H9 (cell line): ENCODE measurements at regions not wholly inside any gene's neighbourhood (a gene's known extent, or its start where the extent isn't known, plus 50 kb on each side); places are given as distances from the start of the nearest gene placed in this dataset.

Experiments used
- DNase-seq: peaks from one replicate; pipeline ENCODE4 v3.0.0-alpha.2; 2017
- H2AFZ ChIP-seq: one replicate; pipeline ENCODE4 v1.6.1; 2013; ENCODE audit warnings: mild to moderate bottlenecking, low read length, control low read depth, moderate library complexity
- H2AK5ac ChIP-seq: 2 replicates; pipeline ENCODE4 v1.6.1; 2013; ENCODE audit warnings: low read length, control low read depth, mixed read lengths; ENCODE audit not compliant: insufficient read length
- H2BK120ac ChIP-seq: one replicate; pipeline ENCODE4 v1.6.1; 2013; ENCODE audit warnings: low read depth, mild to moderate bottlenecking, low read length, control low read depth, inconsistent platforms; ENCODE audit not compliant: poor library complexity, severe bottlenecking
- H2BK12ac ChIP-seq: 2 replicates; pipeline ENCODE4 v1.6.1; 2013; ENCODE audit warnings: low read length, control low read depth, mixed read lengths, low read depth; ENCODE audit not compliant: insufficient read length
- H2BK15ac ChIP-seq: 2 replicates; pipeline ENCODE4 v1.6.1; 2013; ENCODE audit warnings: low read depth, low read length, control low read depth
- H2BK20ac ChIP-seq: one replicate; pipeline ENCODE4 v1.6.1; 2013; ENCODE audit warnings: low read depth, mild to moderate bottlenecking, low read length, control low read depth, inconsistent platforms; ENCODE audit not compliant: poor library complexity, severe bottlenecking
- H2BK5ac ChIP-seq: 2 replicates; pipeline ENCODE4 v1.6.1; 2013; ENCODE audit warnings: low read length, control low read depth, mixed read lengths; ENCODE audit not compliant: insufficient read length
- H3K14ac ChIP-seq: 2 replicates; pipeline ENCODE4 v1.6.1; 2013; ENCODE audit warnings: low read length, control low read depth; ENCODE audit not compliant: insufficient read depth
- H3K18ac ChIP-seq: 2 replicates; pipeline ENCODE4 v1.6.1; 2013; ENCODE audit warnings: low read depth, mild to moderate bottlenecking, mixed read lengths, low read length, control low read depth; ENCODE audit not compliant: insufficient read length
- H3K23ac ChIP-seq: 2 replicates; pipeline ENCODE4 v1.6.1; 2013; ENCODE audit warnings: low read length, control low read depth, mixed read lengths, low read depth; ENCODE audit not compliant: insufficient read length
- H3K23me2 ChIP-seq: 2 replicates; pipeline ENCODE4 v1.6.1; 2013; ENCODE audit warnings: low read depth, mild to moderate bottlenecking, mixed read lengths, low read length, control low read depth; ENCODE audit not compliant: insufficient read length, poor library complexity, severe bottlenecking
- H3K27ac ChIP-seq: 2 replicates; pipeline ENCODE4 v1.5.1; 2013; ENCODE audit warnings: low read length, control low read depth, mixed read lengths, low read depth; ENCODE audit not compliant: insufficient read length
- H3K27me3 ChIP-seq: 2 replicates; pipeline ENCODE4 v1.6.1; 2013; ENCODE audit warnings: low read length, control low read depth, inconsistent platforms; ENCODE audit not compliant: insufficient read depth
- H3K4ac ChIP-seq: 2 replicates; pipeline ENCODE4 v1.6.1; 2013; ENCODE audit warnings: low read depth, mild to moderate bottlenecking, control low read depth, inconsistent platforms, low read length, moderate library complexity
- H3K4me1 ChIP-seq: 2 replicates; pipeline ENCODE4 v1.6.1; 2013; ENCODE audit warnings: low read length, control low read depth, inconsistent platforms; ENCODE audit not compliant: insufficient read depth
- H3K4me2 ChIP-seq: 2 replicates; pipeline ENCODE4 v1.6.1; 2013; ENCODE audit warnings: low read length, control low read depth, mixed read lengths; ENCODE audit not compliant: insufficient read length, insufficient read depth
- H3K56ac ChIP-seq: 2 replicates; pipeline ENCODE4 v1.6.1; 2013; ENCODE audit warnings: low read depth, mild to moderate bottlenecking, mixed read lengths, low read length, control low read depth; ENCODE audit not compliant: insufficient read length
- H3K79me1 ChIP-seq: 2 replicates; pipeline ENCODE4 v1.6.1; 2013; ENCODE audit warnings: low read depth, mild to moderate bottlenecking, moderate library complexity, low read length, control low read depth, inconsistent platforms; ENCODE audit not compliant: insufficient read depth, poor library complexity, severe bottlenecking
- H3K79me2 ChIP-seq: 2 replicates; pipeline ENCODE4 v1.6.1; 2013; ENCODE audit warnings: low read length, control low read depth, inconsistent platforms; ENCODE audit not compliant: insufficient read depth
- H3K9ac ChIP-seq: 2 replicates; pipeline ENCODE4 v1.6.1; 2013; ENCODE audit warnings: low read length, control low read depth, mixed read lengths; ENCODE audit not compliant: insufficient read length; ENCODE audit errors: extremely low read depth
- H3K9me3 ChIP-seq: one replicate; pipeline ENCODE4 v1.6.1; 2013; ENCODE audit warnings: low read depth, low read length, inconsistent platforms; ENCODE audit not compliant: control insufficient read depth
- H3T11ph ChIP-seq: one replicate; pipeline ENCODE4 v1.6.1; 2013; ENCODE audit warnings: mild to moderate bottlenecking, low read length, control low read depth, inconsistent platforms
- H4K20me1 ChIP-seq: one replicate; pipeline ENCODE4 v1.6.1; 2013; ENCODE audit not compliant: control insufficient read depth, insufficient read length, insufficient read depth
- H4K5ac ChIP-seq: 2 replicates; pipeline ENCODE4 v1.6.1; 2013; ENCODE audit warnings: low read depth, mild to moderate bottlenecking, mixed read lengths, low read length, control low read depth; ENCODE audit not compliant: insufficient read length
- H4K8ac ChIP-seq: replicated peaks from 2 replicates; pipeline ENCODE4 v1.6.1; 2013; ENCODE audit warnings: low read length, control low read depth, mixed read lengths, low read depth; ENCODE audit not compliant: insufficient read length
- H4K91ac ChIP-seq: 2 replicates; pipeline ENCODE4 v1.6.1; 2013; ENCODE audit warnings: low read depth, mild to moderate bottlenecking, moderate library complexity, mixed read lengths, low read length, control low read depth; ENCODE audit not compliant: insufficient read length
- H3K27ac Mint-ChIP-seq, 3 experiments: 2 replicates in 2 of 3; 3 replicates in 1 of 3; pipeline ENCODE4 v1.8.0; 2020 to 2021; ENCODE audit warnings: mixed read lengths in 3 of 3, mild to moderate bottlenecking in 1 of 3, moderate library complexity in 1 of 3
- H3K27me3 Mint-ChIP-seq: 2 replicates; pipeline ENCODE4 v1.8.0; 2021; ENCODE audit warnings: low read depth, mild to moderate bottlenecking, moderate library complexity, mixed read lengths
- H3K36me3 Mint-ChIP-seq, 3 experiments: 2 replicates in 2 of 3; 3 replicates in 1 of 3; pipeline ENCODE4 v1.8.0; 2020 to 2021; ENCODE audit warnings: low read depth in 3 of 3, mixed read lengths in 3 of 3; ENCODE audit not compliant: insufficient read depth in 1 of 3
- H3K4me1 Mint-ChIP-seq, 2 experiments: 2 replicates each; pipeline ENCODE4 v1.8.0; 2020; ENCODE audit warnings: mixed read lengths in 2 of 2
- H3K4me3 Mint-ChIP-seq, 2 experiments: 2 replicates in 1 of 2; 3 replicates in 1 of 2; pipeline ENCODE4 v1.8.0; 2020 to 2021; ENCODE audit warnings: mild to moderate bottlenecking in 2 of 2, mixed read lengths in 2 of 2, moderate library complexity in 1 of 2
- H3K9me3 Mint-ChIP-seq, 2 experiments: 2 replicates in 1 of 2; 3 replicates in 1 of 2; pipeline ENCODE4 v1.8.0; 2020; ENCODE audit warnings: mild to moderate bottlenecking in 2 of 2, mixed read lengths in 2 of 2, moderate library complexity in 1 of 2
- CTCF ChIP-seq: fragments of 200-600 bp; sonication (generic); conservative IDR thresholded peaks from 3 replicates; pipeline ENCODE4 v1.8.0; 2021; ENCODE audit warnings: antibody characterized with exemption, mild to moderate bottlenecking
- WGBS: extraction: QIAGEN DNeasy Blood & Tissue Kit; methylation state at CpG from one replicate; pipeline ENCODE4 v1.1.7; 2013; ENCODE audit warnings: missing lambda C conversion rate, low lambda C conversion rate, mixed read lengths; ENCODE audit not compliant: insufficient read length; ENCODE audit errors: extremely low coverage; 5-methylcytosine and 5-hydroxymethylcytosine counted together

- no peak overlapping the region for H3K56ac ChIP-seq
- no peak overlapping the region for H2BK20ac ChIP-seq
- H3T11ph ChIP-seq: no peak overlapping the region
- no peak overlapping the region for H4K8ac ChIP-seq
- TF ChIP-seq CTCF: no peak
- no peaks in the 10 kb centered on the region for H3K79me2 ChIP-seq
- no peaks in the 10 kb centered on the region for H3K79me1 ChIP-seq
- Mint-ChIP-seq H3K27ac (no peak overlapping the region), H3K4me3 (no peak overlapping the region), H3K27me3 (peaks cover 4% of the 10 kb centered on the region), H3K4me1 (no peaks in the 10 kb centered on the region), H3K36me3 (peaks cover 0 to 6% (median 2%) of the 10 kb centered on the region in 3 experiments; a peak in 3 of 7 replicates), H3K9me3 (peaks cover 5 to 16% of the 10 kb centered on the region in 2 experiments)
- H3K4me1 ChIP-seq: no peaks in the 10 kb centered on the region
- no peak overlapping the region for H2BK120ac ChIP-seq
- H2BK15ac ChIP-seq: no peak overlapping the region
- H3K18ac ChIP-seq: no peak overlapping the region
- H2AFZ ChIP-seq: no peak overlapping the region
- H3K9me3 ChIP-seq: no peaks in the 10 kb centered on the region
- no peaks in the 10 kb centered on the region for H3K23me2 ChIP-seq
- no peak overlapping the region for H2AK5ac ChIP-seq
- no CpG with 5 or more reads among the region's 1 CpG for WGBS
- no peaks in the 10 kb centered on the region for H3K27me3 ChIP-seq
- H4K5ac ChIP-seq: no peak overlapping the region
- no peak overlapping the region for H3K9ac ChIP-seq
- H4K91ac ChIP-seq: no peak overlapping the region
- H3K4ac ChIP-seq: no peak overlapping the region
- DNase-seq: no peak
- H3K23ac ChIP-seq: no peak overlapping the region
- H3K14ac ChIP-seq: no peak overlapping the region
- H2BK12ac ChIP-seq: no peak overlapping the region
- H2BK5ac ChIP-seq: no peak overlapping the region
- H4K20me1 ChIP-seq: no peaks in the 10 kb centered on the region
- H3K4me2 ChIP-seq: no peak overlapping the region
- H3K27ac ChIP-seq: no peak overlapping the region
These were observed 116.8 kb downstream of the SEMA6D start for GRCh38 chr15:47834093-47834492.
